Astrocyte (in vitro differentiated cells and primary cell): ENCODE measurements at regions not wholly inside any gene's neighbourhood (a gene's known extent, or its start where the extent isn't known, plus 50 kb on each side); places are given as distances from the start of the nearest gene placed in this dataset.

Source experiments
- EZH2 ChIP-seq: IDR thresholded peaks from 2 replicates; pipeline ENCODE4 v1.6.1; 2012; ENCODE audit warnings: mild to moderate bottlenecking, low read length, inconsistent platforms; ENCODE audit not compliant: insufficient read depth
- TF ChIP-seq, protein P1 (sequence below): IDR thresholded peaks from 2 replicates; pipeline ENCODE4 v1.5.1; 2011; ENCODE audit warnings: low read depth, mild to moderate bottlenecking, inconsistent platforms, low read length, moderate library complexity; ENCODE audit not compliant: insufficient read depth

DNA sequence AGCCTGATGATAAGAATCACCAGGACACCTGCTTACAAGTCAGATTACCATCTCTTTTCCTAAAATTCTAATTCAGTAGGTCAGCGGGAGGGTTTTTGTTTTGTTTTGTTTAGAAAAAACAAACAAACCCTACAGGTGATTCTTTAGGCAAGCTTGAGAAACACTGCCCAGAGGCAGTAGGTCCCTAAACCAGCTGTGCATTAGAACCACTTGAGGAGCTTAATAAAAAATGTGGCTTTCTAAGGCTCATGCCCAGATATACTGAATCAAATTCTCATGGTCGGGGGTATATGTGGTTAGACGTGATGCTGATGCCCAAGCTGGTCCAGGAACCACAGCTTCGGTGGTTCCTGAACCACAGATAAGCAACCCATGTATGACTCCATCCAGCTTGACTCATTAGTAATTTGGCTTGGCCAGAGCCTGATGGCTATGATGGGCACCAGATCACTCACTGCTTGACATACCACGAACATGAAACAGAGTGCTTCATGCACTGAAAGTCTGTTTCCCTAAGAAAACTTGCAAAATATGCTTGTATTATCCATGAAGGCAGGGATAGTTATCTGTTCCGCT lies 338.1 kb upstream of the F9 start:
- TF ChIP-seq, protein P1, sequence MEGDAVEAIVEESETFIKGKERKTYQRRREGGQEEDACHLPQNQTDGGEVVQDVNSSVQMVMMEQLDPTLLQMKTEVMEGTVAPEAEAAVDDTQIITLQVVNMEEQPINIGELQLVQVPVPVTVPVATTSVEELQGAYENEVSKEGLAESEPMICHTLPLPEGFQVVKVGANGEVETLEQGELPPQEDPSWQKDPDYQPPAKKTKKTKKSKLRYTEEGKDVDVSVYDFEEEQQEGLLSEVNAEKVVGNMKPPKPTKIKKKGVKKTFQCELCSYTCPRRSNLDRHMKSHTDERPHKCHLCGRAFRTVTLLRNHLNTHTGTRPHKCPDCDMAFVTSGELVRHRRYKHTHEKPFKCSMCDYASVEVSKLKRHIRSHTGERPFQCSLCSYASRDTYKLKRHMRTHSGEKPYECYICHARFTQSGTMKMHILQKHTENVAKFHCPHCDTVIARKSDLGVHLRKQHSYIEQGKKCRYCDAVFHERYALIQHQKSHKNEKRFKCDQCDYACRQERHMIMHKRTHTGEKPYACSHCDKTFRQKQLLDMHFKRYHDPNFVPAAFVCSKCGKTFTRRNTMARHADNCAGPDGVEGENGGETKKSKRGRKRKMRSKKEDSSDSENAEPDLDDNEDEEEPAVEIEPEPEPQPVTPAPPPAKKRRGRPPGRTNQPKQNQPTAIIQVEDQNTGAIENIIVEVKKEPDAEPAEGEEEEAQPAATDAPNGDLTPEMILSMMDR = no peak
- TF ChIP-seq EZH2 = no peak
